ENCODE measurements at regions not wholly inside any gene's neighbourhood (a gene's known extent, or its start where the extent isn't known, plus 50 kb on each side); places are given as distances from the start of the nearest gene placed in this dataset.

GRCh38 chr1:199639453-199639852 is 388.1 kb upstream of the NR5A2 start:
- H3K4me3 Mint-ChIP-seq: no peak overlapping the region
- no peaks in the 10 kb centered on the region for H3K27me3 Mint-ChIP-seq (ENCODE audit: low read depth)
- no peaks in the 10 kb centered on the region for H3K36me3 Mint-ChIP-seq (ENCODE audit: low read depth)
- H3K9me3 Mint-ChIP-seq: peaks cover 6% of the 10 kb centered on the region
- no peaks in the 10 kb centered on the region for H3K4me1 Mint-ChIP-seq (ENCODE audit: low read depth)
- H3K27ac Mint-ChIP-seq: no peak overlapping the region

GRCh38 chr1:199641531-199641930 is 386.0 kb upstream of the NR5A2 start:
- Mint-ChIP-seq H3K4me3 (no peak overlapping the region), H3K27ac (no peak overlapping the region), H3K4me1 (ENCODE audit: low read depth) (no peaks in the 10 kb centered on the region), H3K9me3 (no peaks in the 10 kb centered on the region), H3K36me3 (ENCODE audit: low read depth) (no peaks in the 10 kb centered on the region), H3K27me3 (ENCODE audit: low read depth) (no peaks in the 10 kb centered on the region)

- Mint-ChIP-seq H3K36me3 (ENCODE audit: low read depth) (no peaks in the 10 kb centered on the region), H3K27ac (no peak overlapping the region), H3K27me3 (ENCODE audit: low read depth) (peaks cover 5% of the 10 kb centered on the region), H3K9me3 (peaks cover 5% of the 10 kb centered on the region), H3K4me3 (no peak overlapping the region), H3K4me1 (ENCODE audit: low read depth) (no peaks in the 10 kb centered on the region)
Measured at GRCh38 chr1:199644912-199645311, 382.6 kb upstream of the NR5A2 start.

GRCh38 chr1:199646761-199647160 is 380.7 kb upstream of the NR5A2 start:
- Mint-ChIP-seq H3K4me3 (no peak overlapping the region), H3K4me1 (ENCODE audit: low read depth) (no peaks in the 10 kb centered on the region), H3K27ac (no peak overlapping the region), H3K9me3 (peaks cover 5% of the 10 kb centered on the region), H3K36me3 (ENCODE audit: low read depth) (no peaks in the 10 kb centered on the region), H3K27me3 (ENCODE audit: low read depth) (peaks cover 5% of the 10 kb centered on the region)

GRCh38 chr1:199657449-199657848 is 370.1 kb upstream of the NR5A2 start:
- Mint-ChIP-seq H3K4me1 (ENCODE audit: low read depth) (no peaks in the 10 kb centered on the region), H3K4me3 (no peak overlapping the region), H3K27me3 (ENCODE audit: low read depth) (peaks cover 28% of the 10 kb centered on the region), H3K27ac (no peak overlapping the region), H3K36me3 (ENCODE audit: low read depth) (no peaks in the 10 kb centered on the region), H3K9me3 (peaks cover 3% of the 10 kb centered on the region)

GRCh38 chr1:199660071-199660470 is 367.4 kb upstream of the NR5A2 start:
- Mint-ChIP-seq H3K4me1 (ENCODE audit: low read depth) (no peaks in the 10 kb centered on the region), H3K27ac (no peak overlapping the region), H3K27me3 (ENCODE audit: low read depth) (peaks cover 31% of the 10 kb centered on the region), H3K4me3 (no peak overlapping the region), H3K9me3 (no peaks in the 10 kb centered on the region), H3K36me3 (ENCODE audit: low read depth) (no peaks in the 10 kb centered on the region)

GRCh38 chr1:199665371-199665770 is 362.1 kb upstream of the NR5A2 start:
- H3K4me3 Mint-ChIP-seq: no peak overlapping the region
- no peaks in the 10 kb centered on the region for H3K9me3 Mint-ChIP-seq
- H3K36me3 Mint-ChIP-seq (ENCODE audit: low read depth): no peaks in the 10 kb centered on the region
- peaks cover 17% of the 10 kb centered on the region for H3K27me3 Mint-ChIP-seq (ENCODE audit: low read depth)
- no peak overlapping the region for H3K27ac Mint-ChIP-seq
- no peaks in the 10 kb centered on the region for H3K4me1 Mint-ChIP-seq (ENCODE audit: low read depth)

GRCh38 chr1:199667089-199667488 is 360.4 kb upstream of the NR5A2 start:
- Mint-ChIP-seq H3K4me3 (no peak overlapping the region), H3K36me3 (ENCODE audit: low read depth) (no peaks in the 10 kb centered on the region), H3K27me3 (ENCODE audit: low read depth) (peaks cover 8% of the 10 kb centered on the region), H3K4me1 (ENCODE audit: low read depth) (no peaks in the 10 kb centered on the region), H3K27ac (no peak overlapping the region), H3K9me3 (no peaks in the 10 kb centered on the region)

- Mint-ChIP-seq H3K27me3 (ENCODE audit: low read depth) (peaks cover 12% of the 10 kb centered on the region), H3K27ac (no peak overlapping the region), H3K9me3 (no peaks in the 10 kb centered on the region), H3K4me1 (ENCODE audit: low read depth) (no peaks in the 10 kb centered on the region), H3K36me3 (ENCODE audit: low read depth) (no peaks in the 10 kb centered on the region), H3K4me3 (no peak overlapping the region)
Measured at GRCh38 chr1:199669916-199670315, 357.6 kb upstream of the NR5A2 start.

GRCh38 chr1:199671684-199672083 is 355.8 kb upstream of the NR5A2 start:
- Mint-ChIP-seq H3K27ac (no peak overlapping the region), H3K36me3 (ENCODE audit: low read depth) (no peaks in the 10 kb centered on the region), H3K4me1 (ENCODE audit: low read depth) (no peaks in the 10 kb centered on the region), H3K27me3 (ENCODE audit: low read depth) (peaks cover 19% of the 10 kb centered on the region), H3K4me3 (no peak overlapping the region), H3K9me3 (no peaks in the 10 kb centered on the region)

GRCh38 chr1:199675937-199676336 is 351.6 kb upstream of the NR5A2 start:
- no peaks in the 10 kb centered on the region for H3K9me3 Mint-ChIP-seq
- H3K4me1 Mint-ChIP-seq (ENCODE audit: low read depth): no peaks in the 10 kb centered on the region
- peaks cover 25% of the 10 kb centered on the region for H3K27me3 Mint-ChIP-seq (ENCODE audit: low read depth)
- no peak overlapping the region for H3K27ac Mint-ChIP-seq
- H3K4me3 Mint-ChIP-seq: no peak overlapping the region
- H3K36me3 Mint-ChIP-seq (ENCODE audit: low read depth): no peaks in the 10 kb centered on the region

GRCh38 chr1:199678771-199679170 is 348.7 kb upstream of the NR5A2 start:
- H3K4me1 Mint-ChIP-seq (ENCODE audit: low read depth): no peaks in the 10 kb centered on the region
- no peaks in the 10 kb centered on the region for H3K9me3 Mint-ChIP-seq
- no peak overlapping the region for H3K4me3 Mint-ChIP-seq
- peaks cover 23% of the 10 kb centered on the region for H3K27me3 Mint-ChIP-seq (ENCODE audit: low read depth)
- no peaks in the 10 kb centered on the region for H3K36me3 Mint-ChIP-seq (ENCODE audit: low read depth)
- H3K27ac Mint-ChIP-seq: no peak overlapping the region

GRCh38 chr1:199682081-199682480 is 345.4 kb upstream of the NR5A2 start:
- H3K4me1 Mint-ChIP-seq (ENCODE audit: low read depth): no peaks in the 10 kb centered on the region
- H3K36me3 Mint-ChIP-seq (ENCODE audit: low read depth): no peaks in the 10 kb centered on the region
- no peak overlapping the region for H3K4me3 Mint-ChIP-seq
- peaks cover 15% of the 10 kb centered on the region for H3K27me3 Mint-ChIP-seq (ENCODE audit: low read depth)
- H3K9me3 Mint-ChIP-seq: no peaks in the 10 kb centered on the region
- no peak overlapping the region for H3K27ac Mint-ChIP-seq

GRCh38 chr1:199684686-199685273 is 342.7 kb upstream of the NR5A2 start:
- no peak overlapping the region for H3K27ac Mint-ChIP-seq
- H3K27me3 Mint-ChIP-seq (ENCODE audit: low read depth): peaks cover 25% of the 10 kb centered on the region

GRCh38 chr1:199685369-199685768 is 342.1 kb upstream of the NR5A2 start:
- H3K27me3 Mint-ChIP-seq (ENCODE audit: low read depth): peaks cover 25% of the 10 kb centered on the region
- no peaks in the 10 kb centered on the region for H3K9me3 Mint-ChIP-seq
- no peaks in the 10 kb centered on the region for H3K4me1 Mint-ChIP-seq (ENCODE audit: low read depth)
- no peak overlapping the region for H3K27ac Mint-ChIP-seq
- H3K36me3 Mint-ChIP-seq (ENCODE audit: low read depth): no peaks in the 10 kb centered on the region
- H3K4me3 Mint-ChIP-seq: no peak overlapping the region

More at GRCh38 chr1:199684686-199685273, 342.7 kb upstream of the NR5A2 start:
- Mint-ChIP-seq H3K36me3 (ENCODE audit: low read depth) (no peaks in the 10 kb centered on the region), H3K4me1 (ENCODE audit: low read depth) (no peaks in the 10 kb centered on the region), H3K9me3 (no peaks in the 10 kb centered on the region), H3K4me3 (no peak overlapping the region)

- Mint-ChIP-seq H3K4me1 (ENCODE audit: low read depth) (no peaks in the 10 kb centered on the region), H3K36me3 (ENCODE audit: low read depth) (no peaks in the 10 kb centered on the region), H3K27me3 (ENCODE audit: low read depth) (peaks cover 23% of the 10 kb centered on the region), H3K4me3 (no peak overlapping the region), H3K27ac (no peak overlapping the region), H3K9me3 (no peaks in the 10 kb centered on the region)
Measured at GRCh38 chr1:199687321-199687720, 340.2 kb upstream of the NR5A2 start.
